ENCODE measurements at regions not wholly inside any gene's neighbourhood (a gene's known extent, or its start where the extent isn't known, plus 50 kb on each side); places are given as distances from the start of the nearest gene placed in this dataset.

- Histone ChIP-seq H3K27me3 (ENCODE audit: control insufficient read depth, insufficient read depth, low read length) (no peaks in the 10 kb centered on the region), H3K4me3 (ENCODE audit: low read length) (no peak overlapping the region), H3K4me1 (ENCODE audit: control insufficient read depth, insufficient read depth, low read length) (peaks cover 11% of the 10 kb centered on the region), H3K27ac (ENCODE audit: low read length) (no peak overlapping the region), H3K9me3 (ENCODE audit: control insufficient read depth, insufficient read depth, low read length) (no peaks in the 10 kb centered on the region), H3K36me3 (ENCODE audit: control insufficient read depth, insufficient read depth, low read length) (no peaks in the 10 kb centered on the region)
- WGBS (ENCODE audit: insufficient coverage): 89% methylated on average over 11 of the region's 11 CpGs
- Mint-ChIP-seq H3K27ac (no peak overlapping the region), H3K4me3 (no peak overlapping the region), H3K36me3 (no peaks in the 10 kb centered on the region), H3K27me3 (ENCODE audit: low read depth in 2 of 2) (peaks cover 8 to 29% of the 10 kb centered on the region in 2 donors), H3K9me3 (no peaks in the 10 kb centered on the region), H3K4me1 (peaks cover 10 to 18% of the 10 kb centered on the region in 2 donors)
- intact Hi-C loops (cut with micrococcal nuclease): no loop called here
- TF ChIP-seq CTCF (IDR thresholded peaks at IDR 0.05): no peak
- DNase-seq (no peak), ATAC-seq (no peak)
These were observed 154.4 kb downstream of the RPLP1 start for GRCh38 chr15:69606921-69607500.

- TF ChIP-seq CTCF (IDR thresholded peaks at IDR 0.05): no peak
- no peaks in the 10 kb centered on the region for H3K36me3 Mint-ChIP-seq
- DNase-seq (no peak), ATAC-seq (no peak)
- H3K27ac ChIP-seq (ENCODE audit: low read length): no peak overlapping the region
- no peak overlapping the region for H3K4me3 ChIP-seq (ENCODE audit: low read length)
- H3K27ac Mint-ChIP-seq: no peak overlapping the region
- H3K9me3 ChIP-seq (ENCODE audit: control insufficient read depth, insufficient read depth, low read length): no peaks in the 10 kb centered on the region
- peaks cover 11% of the 10 kb centered on the region for H3K4me1 ChIP-seq (ENCODE audit: control insufficient read depth, insufficient read depth, low read length)
- H3K9me3 Mint-ChIP-seq: no peaks in the 10 kb centered on the region
- no peaks in the 10 kb centered on the region for H3K36me3 ChIP-seq (ENCODE audit: control insufficient read depth, insufficient read depth, low read length)
- H3K4me3 Mint-ChIP-seq: no peak overlapping the region
- peaks cover 10 to 18% of the 10 kb centered on the region in 2 donors for H3K4me1 Mint-ChIP-seq
- H3K27me3 ChIP-seq (ENCODE audit: control insufficient read depth, insufficient read depth, low read length): no peaks in the 10 kb centered on the region
- peaks cover 8 to 18% of the 10 kb centered on the region in 2 donors for H3K27me3 Mint-ChIP-seq (ENCODE audit: low read depth in 2 of 2)
- 100% methylated on average over 3 of the region's 4 CpGs for WGBS (ENCODE audit: insufficient coverage)
- intact Hi-C loops (cut with micrococcal nuclease): no loop called here
These were observed 156.0 kb downstream of the RPLP1 start for GRCh38 chr15:69608661-69609060.

- H3K4me1 Mint-ChIP-seq: peaks cover 10 to 18% of the 10 kb centered on the region in 2 donors
- H3K27me3 ChIP-seq (ENCODE audit: control insufficient read depth, insufficient read depth, low read length): no peaks in the 10 kb centered on the region
- no peaks in the 10 kb centered on the region for H3K9me3 ChIP-seq (ENCODE audit: control insufficient read depth, insufficient read depth, low read length)
- WGBS (ENCODE audit: insufficient coverage): 87% methylated on average over 5 of the region's 5 CpGs
- no peak overlapping the region for H3K27ac Mint-ChIP-seq
- intact Hi-C loops (cut with micrococcal nuclease): no loop called here
- no peaks in the 10 kb centered on the region for H3K36me3 ChIP-seq (ENCODE audit: control insufficient read depth, insufficient read depth, low read length)
- H3K4me3 Mint-ChIP-seq: no peak overlapping the region
- no peak for TF ChIP-seq CTCF (IDR thresholded peaks at IDR 0.05)
- H3K4me1 ChIP-seq (ENCODE audit: control insufficient read depth, insufficient read depth, low read length): peaks cover 11% of the 10 kb centered on the region
- no peaks in the 10 kb centered on the region for H3K36me3 Mint-ChIP-seq
- peaks cover 8 to 18% of the 10 kb centered on the region in 2 donors for H3K27me3 Mint-ChIP-seq (ENCODE audit: low read depth in 2 of 2)
- H3K4me3 ChIP-seq (ENCODE audit: low read length): no peak overlapping the region
- DNase-seq: no peak
- H3K27ac ChIP-seq (ENCODE audit: low read length): no peak overlapping the region
- H3K9me3 Mint-ChIP-seq: no peaks in the 10 kb centered on the region
- peak in 1 of 3 donors; percentile 27 for ATAC-seq
These were observed 156.6 kb downstream of the RPLP1 start for GRCh38 chr15:69609176-69609575.

GRCh38 chr15:69609776-69610175, 157.2 kb downstream of the RPLP1 start:
- Mint-ChIP-seq H3K27ac (peak overlapping the region in 1 of 2 donors; percentile 17), H3K4me1 (peaks cover 10 to 20% of the 10 kb centered on the region in 2 donors), H3K4me3 (no peak overlapping the region), H3K27me3 (ENCODE audit: low read depth in 2 of 2) (peaks cover 8 to 19% of the 10 kb centered on the region in 2 donors), H3K36me3 (no peaks in the 10 kb centered on the region), H3K9me3 (no peaks in the 10 kb centered on the region)
- no peak for TF ChIP-seq CTCF (IDR thresholded peaks at IDR 0.05)
- Histone ChIP-seq H3K27ac (ENCODE audit: low read length) (no peak overlapping the region), H3K27me3 (ENCODE audit: control insufficient read depth, insufficient read depth, low read length) (no peaks in the 10 kb centered on the region), H3K4me1 (ENCODE audit: control insufficient read depth, insufficient read depth, low read length) (peaks cover 11% of the 10 kb centered on the region), H3K36me3 (ENCODE audit: control insufficient read depth, insufficient read depth, low read length) (no peaks in the 10 kb centered on the region), H3K4me3 (ENCODE audit: low read length) (no peak overlapping the region), H3K9me3 (ENCODE audit: control insufficient read depth, insufficient read depth, low read length) (no peaks in the 10 kb centered on the region)
- no peak for DNase-seq
- 97% methylated on average over 5 of the region's 5 CpGs for WGBS (ENCODE audit: insufficient coverage)
- no peak for ATAC-seq
- intact Hi-C loops (cut with micrococcal nuclease): no loop called here
